ENCODE measurements at regions not wholly inside any gene's neighbourhood (a gene's known extent, or its start where the extent isn't known, plus 50 kb on each side); places are given as distances from the start of the nearest gene placed in this dataset.
"Not testable (repeated sequence)": the region's sequence is repeated elsewhere in the genome, so short reads cannot be mapped to it uniquely, and the experiment has no call there.

DNA sequence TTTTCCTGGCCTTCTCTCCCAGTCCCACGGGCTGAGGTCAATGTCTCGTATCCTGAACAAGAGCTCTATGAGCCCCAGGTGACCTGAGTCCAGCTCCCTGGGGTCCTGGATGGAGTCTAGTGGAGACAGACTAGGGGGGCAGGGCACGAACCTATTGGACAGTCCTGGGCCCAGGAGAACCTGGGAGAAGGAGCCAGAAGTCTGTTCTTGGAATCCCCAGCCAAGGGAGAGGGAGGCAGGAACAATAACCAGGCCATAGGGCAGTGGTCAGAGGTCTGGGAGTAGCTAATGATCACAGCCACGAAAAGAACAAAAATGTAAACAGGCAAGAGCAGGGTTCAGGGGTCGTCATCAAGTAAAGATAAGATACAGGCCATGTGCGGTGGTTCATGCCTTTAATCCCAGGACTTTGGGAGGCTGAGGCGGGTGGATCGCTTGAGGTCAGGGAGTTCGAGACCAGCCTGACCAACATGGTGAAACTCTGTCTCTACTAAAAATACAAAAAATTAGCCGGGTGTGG is 60.8 kb downstream of the COPRS start:
- no peak for DNase-seq

DNA sequence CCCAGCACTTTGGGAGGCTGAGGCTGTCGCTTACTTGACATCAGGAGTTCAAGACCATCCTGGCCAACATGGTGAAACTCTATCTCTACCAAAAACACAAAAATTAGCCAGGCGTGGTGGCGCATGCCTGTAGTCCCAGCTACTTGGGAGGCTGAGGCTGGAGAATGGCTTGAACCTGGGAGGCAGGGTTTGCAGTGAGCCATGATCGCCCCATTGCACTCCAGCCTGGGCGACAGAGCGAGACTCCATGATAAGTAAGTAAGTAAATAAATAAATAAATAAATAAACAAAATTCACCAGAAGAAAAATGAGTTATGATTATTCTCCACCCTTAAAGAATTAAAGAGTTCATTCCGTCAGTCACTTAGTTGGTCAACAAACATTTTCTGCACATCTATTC is 63.1 kb downstream of the COPRS start:
- DNase-seq, result not testable (repeated sequence)

- no peak for DNase-seq
These were observed 64.9 kb downstream of the COPRS start for GRCh38 chr17:31794111-31794510.

- not testable (repeated sequence) for DNase-seq
These were observed 65.4 kb downstream of the COPRS start for GRCh38 chr17:31793634-31794033.

GRCh38 chr17:31792007-31792585 is 66.9 kb downstream of the COPRS start:
- no peak for DNase-seq

DNA sequence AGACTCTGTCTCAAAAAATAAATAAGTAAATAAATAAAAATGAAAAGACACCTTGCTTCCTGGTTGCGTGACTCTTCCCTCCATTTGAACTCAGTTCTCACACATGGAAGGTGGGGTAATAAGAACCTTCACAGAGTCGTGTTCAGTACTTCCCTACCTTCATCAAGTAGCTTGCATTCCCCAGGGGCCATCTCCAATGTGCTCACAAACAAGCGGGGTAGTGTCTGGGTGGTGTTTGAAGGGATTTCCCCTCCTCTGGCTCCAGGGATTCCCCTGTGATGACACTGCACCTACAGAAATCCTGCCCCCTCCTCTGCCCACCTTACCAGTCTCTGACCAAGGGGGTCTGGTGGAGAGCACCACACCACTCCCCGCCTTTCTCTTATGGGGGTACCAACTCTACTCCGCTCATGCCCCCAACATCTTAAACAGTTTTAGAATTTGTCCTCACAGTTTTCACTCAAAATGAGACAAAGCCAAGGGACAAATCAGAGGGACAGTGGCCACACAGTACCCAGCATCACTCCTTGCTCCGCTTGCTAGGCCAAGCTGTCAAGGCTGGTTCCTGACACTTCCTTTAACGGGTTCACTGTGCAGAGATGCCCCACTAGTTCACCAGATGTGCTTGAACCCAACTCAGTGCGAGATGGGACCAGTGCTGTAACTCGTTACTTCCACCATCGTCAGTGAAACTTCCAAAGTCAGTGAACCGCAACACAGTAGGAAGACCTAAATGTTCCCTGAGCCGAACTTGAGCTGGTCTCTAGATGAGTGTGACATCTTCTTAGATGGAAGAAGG is 69.1 kb downstream of the COPRS start:
- DNase-seq, result no peak

- no peak for DNase-seq
These were observed 70.1 kb downstream of the COPRS start for GRCh38 chr17:31788956-31789355.

- DNase-seq, result no peak
These were observed 70.5 kb downstream of the COPRS start for GRCh38 chr17:31788571-31788946.

GRCh38 chr17:31787857-31788570 is 71.0 kb downstream of the COPRS start:
- DNase-seq, result no peak

- DNase-seq, result no peak
These were observed 72.1 kb downstream of the COPRS start for GRCh38 chr17:31786796-31787481.

DNA sequence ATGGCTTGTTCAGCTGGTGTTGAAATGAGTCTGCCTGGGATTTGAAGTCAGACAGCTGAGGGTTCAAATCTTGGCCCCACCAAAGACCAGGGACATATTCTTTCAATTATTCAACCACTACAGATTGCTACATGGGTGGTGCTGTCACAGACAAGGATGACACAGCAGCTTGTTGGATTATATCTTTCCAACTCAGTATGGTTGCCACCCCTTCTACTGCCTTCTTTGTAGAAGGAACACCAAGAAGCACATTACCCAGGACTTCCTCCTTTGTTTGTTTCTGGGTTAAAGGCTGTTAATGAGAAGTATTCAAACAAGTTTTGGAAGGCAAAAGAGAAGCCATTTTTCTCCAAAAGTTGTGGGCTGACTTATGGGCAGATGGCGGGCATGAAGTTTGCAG is 78.6 kb downstream of the COPRS start:
- no peak for DNase-seq

DNA sequence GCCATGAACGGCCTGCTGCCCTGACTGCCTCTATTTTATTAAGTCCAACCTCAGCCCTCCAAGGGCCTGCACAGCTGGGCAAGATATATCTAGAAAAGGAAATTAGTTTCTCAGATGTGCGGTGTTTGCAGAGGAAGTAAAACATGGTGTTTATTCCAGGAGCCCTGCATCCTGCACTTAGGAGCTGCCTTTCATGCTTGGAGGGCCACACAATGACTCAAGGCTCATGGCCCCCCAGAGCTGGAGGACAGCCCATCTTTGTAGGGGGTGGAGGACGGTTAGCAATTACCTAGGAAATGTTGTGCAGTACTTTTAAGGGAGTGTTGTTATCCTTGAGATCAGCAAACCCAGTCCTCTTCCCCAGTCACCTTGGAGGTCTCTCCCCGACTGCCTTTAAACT is 80.5 kb downstream of the COPRS start:
- DNase-seq, result no peak

DNA sequence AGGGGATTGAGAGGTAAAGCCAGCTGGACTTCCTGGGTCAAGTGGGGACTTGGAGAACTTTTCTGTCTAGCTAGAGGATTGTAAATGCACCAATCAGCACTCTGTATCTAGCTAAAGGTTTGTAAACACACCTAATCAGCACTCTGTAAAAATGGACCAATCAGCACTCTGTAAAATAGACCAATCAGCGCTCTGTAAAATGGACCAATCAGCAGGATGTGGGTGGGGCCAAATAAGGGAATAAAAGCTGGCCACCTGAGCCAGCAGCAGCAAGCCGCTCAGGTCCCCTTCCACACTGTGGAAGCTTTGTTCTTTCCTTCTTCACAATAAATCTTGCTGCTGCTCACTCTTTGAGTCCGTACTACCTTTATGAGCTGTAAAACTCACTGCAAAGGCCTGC is 87.7 kb downstream of the COPRS start:
- DNase-seq, result not testable (repeated sequence)

DNA sequence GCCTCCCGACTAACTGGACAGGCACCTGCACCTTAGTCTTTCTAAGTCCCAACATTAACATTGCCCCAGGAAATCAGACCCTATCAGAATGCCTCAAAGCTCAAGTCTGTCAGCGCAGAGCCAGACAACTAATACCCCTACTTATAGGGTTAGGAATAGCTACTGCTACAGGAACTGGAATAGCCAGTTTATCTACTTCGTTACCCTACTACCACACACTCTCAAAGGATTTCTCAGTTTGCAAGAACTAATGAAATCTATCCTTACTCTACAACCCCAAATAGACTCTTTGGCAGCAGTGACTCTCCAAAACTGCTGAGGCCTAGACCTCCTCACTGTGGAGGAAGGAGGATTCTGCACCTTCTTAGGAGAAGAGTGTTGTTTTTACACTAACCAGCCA is 88.5 kb downstream of the COPRS start:
- not testable (repeated sequence) for DNase-seq

DNA sequence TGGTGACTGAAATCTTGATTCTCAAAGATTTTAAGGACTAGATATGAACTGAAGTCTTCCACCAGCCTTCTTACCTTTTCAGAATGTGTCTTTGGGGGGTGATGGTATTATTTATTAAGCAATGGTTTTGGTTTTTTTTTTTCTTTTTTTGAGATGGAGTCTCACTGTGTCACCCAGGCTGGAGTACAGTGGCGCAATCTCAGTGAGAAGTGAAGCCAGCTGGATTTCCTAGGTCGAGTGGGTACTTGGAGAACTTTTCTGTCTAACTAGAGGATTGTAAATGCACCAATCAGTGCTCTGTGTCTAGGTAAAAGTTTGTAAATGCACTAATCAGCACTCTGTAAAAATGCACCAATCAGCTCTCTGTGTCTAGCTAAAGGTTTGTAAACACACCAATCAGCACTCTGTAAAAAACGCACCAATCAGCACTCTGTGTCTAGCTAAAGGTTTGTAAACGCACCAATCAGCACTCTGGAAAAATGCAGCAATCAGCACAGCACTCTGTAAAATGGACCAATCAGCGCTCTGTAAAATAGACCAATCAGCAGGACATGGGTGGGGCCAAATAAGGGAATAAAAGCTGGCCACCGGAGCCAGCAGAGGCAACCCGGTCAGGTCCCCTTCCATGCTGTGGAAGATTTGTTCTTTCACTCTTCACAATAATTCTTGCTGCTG is 97.1 kb downstream of the COPRS start:
- DNase-seq, result not testable (repeated sequence)

DNA sequence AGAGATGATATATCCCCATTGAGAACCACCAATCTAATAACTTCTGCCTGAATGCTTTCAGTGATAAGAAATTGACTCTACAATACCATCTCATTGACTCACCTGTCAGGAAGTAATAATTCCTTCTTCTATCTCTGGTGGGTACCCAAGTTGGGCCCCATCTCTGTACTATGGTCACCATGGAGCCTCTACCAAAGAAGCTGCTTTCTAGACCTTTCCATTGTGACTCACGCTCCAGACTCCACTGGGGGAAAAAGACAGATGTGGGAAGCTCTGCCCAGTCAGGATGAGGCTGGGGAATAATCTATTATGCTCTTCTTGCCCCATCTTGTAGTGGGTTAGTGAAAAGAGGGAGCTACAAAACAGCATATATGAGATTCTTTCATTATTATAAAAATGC is 100.4 kb downstream of the COPRS start:
- no peak for DNase-seq

- DNase-seq, result no peak
These were observed 101.9 kb downstream of the COPRS start for GRCh38 chr17:31757097-31757496.

GRCh38 chr17:31754239-31754945 is 104.7 kb downstream of the COPRS start:
- DNase-seq, result no peak

DNA sequence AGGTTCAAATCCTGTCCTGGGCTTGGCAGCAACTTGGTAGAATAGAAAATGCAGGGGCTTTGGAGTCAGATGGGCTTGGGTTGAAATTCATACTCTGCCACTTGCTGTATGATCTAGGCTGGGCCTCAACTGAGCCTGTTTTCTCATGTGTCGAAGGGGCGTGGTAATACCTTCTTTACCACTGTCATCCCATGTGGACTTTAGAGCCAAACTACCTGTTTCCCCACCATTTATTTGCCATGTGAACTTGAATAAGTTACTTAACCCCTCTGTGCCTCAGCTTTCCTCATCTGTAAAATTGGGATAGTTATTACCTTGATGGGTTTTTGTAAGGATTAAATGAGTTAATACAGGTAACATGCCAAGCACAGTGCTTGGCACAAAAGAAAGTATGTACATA is 106.0 kb downstream of the COPRS start:
- no peak for DNase-seq

DNA sequence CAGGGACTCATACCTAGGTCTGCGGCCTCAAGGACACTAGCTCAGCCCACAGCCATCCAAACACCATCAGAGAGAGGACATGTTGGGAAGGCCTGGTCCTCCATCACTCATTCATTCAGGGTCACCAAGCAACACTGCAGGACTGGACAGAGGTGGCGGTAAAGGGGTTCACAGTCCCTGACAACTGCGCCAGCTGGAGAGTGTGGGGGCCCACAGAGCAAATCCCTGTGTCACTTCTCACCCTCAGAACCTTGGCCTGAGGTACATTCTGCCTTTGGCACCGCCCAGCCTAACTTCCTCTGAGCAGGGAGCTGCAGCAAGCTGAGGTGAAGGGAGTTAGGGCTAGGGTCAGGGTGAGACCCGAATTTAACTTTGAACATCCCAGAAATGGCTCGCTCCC is 106.5 kb downstream of the COPRS start:
- no peak for DNase-seq

- no peak for DNase-seq
These were observed 108.5 kb downstream of the COPRS start for GRCh38 chr17:31750578-31750977.

DNA sequence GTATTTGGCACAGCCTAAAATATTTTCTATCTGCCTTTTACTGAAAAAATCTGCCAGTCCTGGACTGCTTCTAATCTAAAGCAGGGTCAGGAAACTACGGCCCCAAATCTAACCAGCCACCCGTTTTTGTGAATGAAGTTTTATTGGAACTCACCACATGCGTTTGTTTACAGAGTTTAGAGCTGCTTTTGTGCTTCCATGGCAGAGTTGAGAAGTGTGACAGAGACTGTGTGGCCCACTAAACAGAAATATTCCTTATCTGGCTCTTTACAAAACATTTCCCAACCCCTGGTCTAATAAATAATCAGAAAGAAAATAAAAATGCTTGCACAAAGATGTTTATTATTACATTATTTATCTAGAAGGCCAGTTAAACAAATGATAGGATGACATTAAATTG is 110.2 kb downstream of the COPRS start:
- DNase-seq, result no peak

All from NCI-H524 (cell line).